H1 (cell line): ENCODE measurements at regions not wholly inside any gene's neighbourhood (a gene's known extent, or its start where the extent isn't known, plus 50 kb on each side); places are given as distances from the start of the nearest gene placed in this dataset.

Source experiments
- EP300 ChIP-seq, 2 experiments: IDR thresholded peaks; 1 replicate in 1 of 2; 2 replicates in 1 of 2; pipeline ENCODE4 v1.6.1; 2011 to 2012; ENCODE audit warnings: low read depth in 2 of 2, low read length in 2 of 2, mild to moderate bottlenecking in 2 of 2, borderline replicate concordance in 1 of 2, inconsistent platforms in 1 of 2, moderate library complexity in 1 of 2
- EZH2 ChIP-seq: fragments of 200-600 bp; sonication (generic); IDR thresholded peaks from 2 replicates; pipeline ENCODE4 v1.7.1; 2012; ENCODE audit warnings: low read depth, mild to moderate bottlenecking, moderate library complexity, low read length, inconsistent platforms; ENCODE audit not compliant: severe bottlenecking
- GABPA ChIP-seq: IDR thresholded peaks from 2 replicates; pipeline ENCODE4 v1.6.1; 2011; ENCODE audit warnings: mild to moderate bottlenecking, low read length, moderate library complexity, borderline replicate concordance; ENCODE audit not compliant: insufficient read depth
- JUND ChIP-seq: IDR thresholded peaks from 2 replicates; pipeline ENCODE4 v1.6.1; 2011; ENCODE audit warnings: mild to moderate bottlenecking, improper control_type of control experiment, low read length
- POLR2AphosphoS5 ChIP-seq: IDR thresholded peaks from 2 replicates; pipeline ENCODE4 v1.6.1; 2011; ENCODE audit warnings: low read depth, low read length
- SIN3A ChIP-seq, 2 experiments: IDR thresholded peaks in 1 of 2; conservative IDR thresholded peaks in 1 of 2; 2 replicates each; pipeline ENCODE4 v1.6.1; 2011 to 2012; ENCODE audit warnings: low read length in 2 of 2, improper control_type of control experiment in 1 of 2, low read depth in 1 of 2, mild to moderate bottlenecking in 1 of 2
- TCF12 ChIP-seq: IDR thresholded peaks from 2 replicates; pipeline ENCODE4 v1.6.1; 2011; ENCODE audit warnings: low read depth, mild to moderate bottlenecking, low read length
- TF ChIP-seq, protein P1 (sequence below), 3 experiments: IDR thresholded peaks; 1 replicate in 2 of 3; 2 replicates in 1 of 3; pipeline versions ENCODE4 v1.5.1 to v1.6.1; 2011; ENCODE audit warnings: low read length in 3 of 3, mild to moderate bottlenecking in 3 of 3, inconsistent platforms in 2 of 3, low read depth in 1 of 3, moderate library complexity in 1 of 3; ENCODE audit not compliant: insufficient read depth in 1 of 3; ENCODE audit errors: control extremely low read depth in 1 of 3
- TF ChIP-seq, protein P2 (sequence below): IDR thresholded peaks from 2 replicates; pipeline ENCODE4 v1.6.1; 2012; ENCODE audit warnings: inconsistent platforms
- TF ChIP-seq, protein P3 (sequence below): IDR thresholded peaks from 2 replicates; pipeline ENCODE4 v1.6.1; 2012; ENCODE audit warnings: inconsistent platforms

DNA sequence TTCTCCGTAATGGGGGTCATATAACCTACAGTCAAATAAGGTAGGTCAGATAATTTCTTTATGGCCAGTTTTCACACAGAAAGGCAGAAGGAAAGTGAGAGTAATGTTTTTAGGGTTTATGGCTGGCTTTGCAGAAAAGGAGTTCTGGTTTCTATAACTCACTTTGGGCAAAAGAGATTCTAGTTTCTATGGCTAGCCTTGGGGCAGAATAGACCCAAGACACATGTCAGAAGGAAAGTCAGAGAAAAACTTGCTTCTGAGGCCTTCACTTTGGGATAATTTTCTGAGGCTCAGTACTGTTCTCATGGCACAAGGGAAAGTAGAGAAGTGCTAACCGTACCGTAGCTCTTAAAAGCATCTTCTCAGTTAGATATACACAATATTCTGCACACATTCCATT, 1145.3 kb downstream of the EFNA5 start:
- TF ChIP-seq, protein P1, sequence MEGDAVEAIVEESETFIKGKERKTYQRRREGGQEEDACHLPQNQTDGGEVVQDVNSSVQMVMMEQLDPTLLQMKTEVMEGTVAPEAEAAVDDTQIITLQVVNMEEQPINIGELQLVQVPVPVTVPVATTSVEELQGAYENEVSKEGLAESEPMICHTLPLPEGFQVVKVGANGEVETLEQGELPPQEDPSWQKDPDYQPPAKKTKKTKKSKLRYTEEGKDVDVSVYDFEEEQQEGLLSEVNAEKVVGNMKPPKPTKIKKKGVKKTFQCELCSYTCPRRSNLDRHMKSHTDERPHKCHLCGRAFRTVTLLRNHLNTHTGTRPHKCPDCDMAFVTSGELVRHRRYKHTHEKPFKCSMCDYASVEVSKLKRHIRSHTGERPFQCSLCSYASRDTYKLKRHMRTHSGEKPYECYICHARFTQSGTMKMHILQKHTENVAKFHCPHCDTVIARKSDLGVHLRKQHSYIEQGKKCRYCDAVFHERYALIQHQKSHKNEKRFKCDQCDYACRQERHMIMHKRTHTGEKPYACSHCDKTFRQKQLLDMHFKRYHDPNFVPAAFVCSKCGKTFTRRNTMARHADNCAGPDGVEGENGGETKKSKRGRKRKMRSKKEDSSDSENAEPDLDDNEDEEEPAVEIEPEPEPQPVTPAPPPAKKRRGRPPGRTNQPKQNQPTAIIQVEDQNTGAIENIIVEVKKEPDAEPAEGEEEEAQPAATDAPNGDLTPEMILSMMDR (IDR thresholded peaks at IDR 0.05; ENCODE audit: control extremely low read depth in 1 of 3, insufficient read depth in 1 of 3, low read depth in 1 of 3, low read length in 3 of 3) = no peak
- no peak for TF ChIP-seq SIN3A (conservative IDR thresholded peaks at IDR 0.05 in 1 of 2, IDR thresholded peaks at IDR 0.05 in 1 of 2; ENCODE audit: low read depth in 1 of 2, low read length in 2 of 2)
- TF ChIP-seq GABPA = no peak
- TF ChIP-seq POLR2AphosphoS5 = no peak
- TF ChIP-seq, protein P2, sequence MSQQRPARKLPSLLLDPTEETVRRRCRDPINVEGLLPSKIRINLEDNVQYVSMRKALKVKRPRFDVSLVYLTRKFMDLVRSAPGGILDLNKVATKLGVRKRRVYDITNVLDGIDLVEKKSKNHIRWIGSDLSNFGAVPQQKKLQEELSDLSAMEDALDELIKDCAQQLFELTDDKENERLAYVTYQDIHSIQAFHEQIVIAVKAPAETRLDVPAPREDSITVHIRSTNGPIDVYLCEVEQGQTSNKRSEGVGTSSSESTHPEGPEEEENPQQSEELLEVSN = no peak
- TF ChIP-seq, protein P3, sequence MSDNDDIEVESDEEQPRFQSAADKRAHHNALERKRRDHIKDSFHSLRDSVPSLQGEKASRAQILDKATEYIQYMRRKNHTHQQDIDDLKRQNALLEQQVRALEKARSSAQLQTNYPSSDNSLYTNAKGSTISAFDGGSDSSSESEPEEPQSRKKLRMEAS = no peak
- no peak for TF ChIP-seq EP300 (IDR thresholded peaks at IDR 0.05; ENCODE audit: borderline replicate concordance in 1 of 2, low read depth in 2 of 2, low read length in 2 of 2)
- TF ChIP-seq JUND = no peak
- no peak for TF ChIP-seq TCF12
- no peak for TF ChIP-seq EZH2
